NCI-H774 (cell line): ENCODE measurements at regions not wholly inside any gene's neighbourhood (a gene's known extent, or its start where the extent isn't known, plus 50 kb on each side); places are given as distances from the start of the nearest gene placed in this dataset.
A peak's percentile ranks its signal among the peaks of the same experiment; 100 is the strongest.
"Not testable (repeated sequence)": the region's sequence is repeated elsewhere in the genome, so short reads cannot be mapped to it uniquely, and the experiment has no call there.

ENCODE experiments used
- DNase-seq: peaks from one replicate; lab custom pipeline; 2025; lab: John Stamatoyannopoulos, UW

- DNase-seq: peak; percentile 54
Measured at GRCh38 chr14:30443368-30444007, 115.5 kb upstream of the G2E3 start.

- no peak for DNase-seq
Measured at GRCh38 chr14:30444451-30444850, 114.5 kb upstream of the G2E3 start.

- peak; percentile 85 for DNase-seq
Measured at GRCh38 chr14:30445011-30445793, 113.8 kb upstream of the G2E3 start.

GRCh38 chr14:30445852-30446251 is 113.1 kb upstream of the G2E3 start:
- peak; percentile 46 for DNase-seq

DNA sequence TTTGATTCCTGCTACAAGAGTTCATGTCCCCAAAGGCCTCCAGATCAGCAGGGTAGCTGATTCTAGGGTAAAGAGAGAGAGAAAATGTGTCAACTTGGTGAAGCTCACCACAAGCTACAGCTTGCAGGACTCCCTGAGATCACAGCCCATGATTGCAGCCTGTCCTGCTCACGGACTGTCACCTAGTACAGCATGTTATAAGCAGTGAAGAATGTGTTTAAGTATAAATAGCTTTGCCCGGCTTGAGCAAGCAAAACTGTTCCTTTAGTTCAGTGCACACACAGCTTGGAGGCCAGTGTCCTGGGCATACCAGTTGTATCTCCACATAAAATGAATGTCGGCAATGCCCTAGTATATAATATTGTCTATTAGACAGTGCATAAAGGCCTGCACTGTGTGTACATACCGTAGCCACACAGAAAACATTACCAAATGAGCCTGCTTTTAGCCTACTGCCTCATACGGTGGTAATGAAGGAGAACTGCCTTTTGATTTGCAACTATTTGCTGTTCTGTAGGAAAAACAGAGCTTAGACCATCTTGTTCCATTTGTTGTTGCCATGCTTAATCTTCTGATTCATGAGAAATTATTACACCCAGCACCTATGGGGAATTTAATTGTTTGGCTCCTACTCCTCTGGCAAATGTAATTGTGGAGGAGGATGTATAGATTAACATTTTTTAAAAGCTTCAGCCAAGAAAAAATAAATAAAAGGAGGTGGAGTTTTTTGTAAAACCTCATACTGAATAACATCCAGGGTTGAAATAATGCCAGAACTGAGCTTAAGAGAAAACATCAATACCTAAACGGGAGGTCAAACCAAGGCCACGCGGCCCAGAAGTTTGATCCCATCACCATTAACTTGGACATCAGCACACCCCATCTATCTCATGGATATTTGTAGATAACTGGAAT is 108.1 kb upstream of the G2E3 start:
- peak; percentile 55 for DNase-seq

DNA sequence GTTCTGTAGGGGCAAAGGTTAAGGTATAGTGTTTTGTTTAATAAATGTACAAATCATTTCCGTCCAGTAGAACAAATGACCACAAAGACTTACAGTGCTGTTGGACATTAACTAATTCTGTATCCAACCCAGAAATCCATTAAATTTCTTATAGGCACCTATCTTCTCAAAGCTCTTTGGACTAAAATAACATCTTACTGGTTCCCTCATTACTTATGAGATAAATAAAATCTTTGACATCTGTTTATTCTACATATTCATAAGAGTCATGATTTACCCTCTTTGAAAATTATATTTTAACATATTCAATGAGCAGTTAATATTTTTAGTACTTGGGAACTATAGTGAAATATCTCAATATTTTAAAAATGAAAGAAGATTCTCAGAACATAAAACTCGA is 102.7 kb upstream of the G2E3 start:
- DNase-seq: no peak

DNA sequence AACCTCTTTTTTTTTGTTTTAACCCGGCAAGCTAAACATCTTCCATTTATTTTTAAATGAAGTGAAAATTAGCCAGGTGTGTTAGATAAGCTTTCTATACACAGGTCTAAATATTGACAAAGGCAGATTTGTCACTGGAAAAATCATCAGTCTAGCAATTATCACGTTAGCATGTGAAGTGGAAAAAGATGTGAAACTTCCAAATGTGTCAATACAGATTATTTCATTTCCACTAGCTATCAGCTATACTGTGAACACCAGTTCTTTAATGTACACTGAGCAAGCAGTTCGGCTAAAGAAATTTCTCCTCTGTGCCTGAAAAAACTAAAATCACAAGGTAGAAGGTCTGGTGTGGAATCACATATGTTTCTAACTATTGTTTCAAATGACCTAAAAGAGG is 96.6 kb upstream of the G2E3 start:
- DNase-seq: peak; percentile 42

GRCh38 chr14:30464481-30464880 is 94.5 kb upstream of the G2E3 start:
- no peak for DNase-seq

DNA sequence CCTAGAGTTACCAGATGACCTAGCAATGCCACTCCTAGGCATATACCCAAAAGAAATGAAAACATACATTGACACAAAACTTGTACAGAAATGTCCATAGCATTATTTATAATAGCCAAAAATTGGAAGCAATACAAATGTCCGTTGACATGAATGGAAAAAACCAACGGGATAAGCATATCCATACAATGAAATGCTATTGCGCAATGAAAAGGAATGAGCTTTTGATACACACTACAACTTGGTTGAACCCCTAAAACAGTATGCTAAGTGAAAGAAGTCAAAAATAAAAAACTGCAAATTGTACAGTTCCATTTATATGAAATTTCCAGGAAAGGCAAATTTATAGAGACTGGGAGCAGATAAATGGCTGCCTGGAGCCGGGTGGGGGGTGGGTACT is 90.6 kb upstream of the G2E3 start:
- no peak for DNase-seq

- no peak for DNase-seq
Measured at GRCh38 chr14:30471980-30472379, 87.0 kb upstream of the G2E3 start.

- not testable (repeated sequence) for DNase-seq
Measured at GRCh38 chr14:30473846-30474696, 84.9 kb upstream of the G2E3 start.

GRCh38 chr14:30482276-30482675 is 76.7 kb upstream of the G2E3 start:
- no peak for DNase-seq

- no peak for DNase-seq
Measured at GRCh38 chr14:30484201-30484600, 74.8 kb upstream of the G2E3 start.

- DNase-seq: no peak
Measured at GRCh38 chr14:30484976-30485375, 74.0 kb upstream of the G2E3 start.

- no peak for DNase-seq
Measured at GRCh38 chr14:30496852-30497251, 62.1 kb upstream of the G2E3 start.

- no peak for DNase-seq
Measured at GRCh38 chr14:30499358-30499757, 59.6 kb upstream of the G2E3 start.

- peak; percentile 93 for DNase-seq
Measured at GRCh38 chr14:30500222-30500621, 58.7 kb upstream of the G2E3 start.

GRCh38 chr14:30507209-30507608 is 51.7 kb upstream of the G2E3 start:
- no peak for DNase-seq
